ENCODE measurements at regions not wholly inside any gene's neighbourhood (a gene's known extent, or its start where the extent isn't known, plus 50 kb on each side); places are given as distances from the start of the nearest gene placed in this dataset.

GRCh38 chr13:62096652-62097051 lies 681.0 kb upstream of the PCDH20 start (continued):
- no peak for TF ChIP-seq CTCF (conservative IDR thresholded peaks at IDR 0.05; ENCODE audit: low read depth in 2 of 2)

GRCh38 chr13:62094932-62095331 lies 679.3 kb upstream of the PCDH20 start:
- H3K27ac ChIP-seq (ENCODE audit: low read depth) = no peak overlapping the region
- no peak overlapping the region for H3K4me3 Mint-ChIP-seq
- no peaks in the 10 kb centered on the region for H3K27me3 Mint-ChIP-seq (ENCODE audit: insufficient read depth, low read depth, poor library complexity)
- DNase-seq (ENCODE audit: low spot score) (no peak), ATAC-seq (no peak)
- H3K27ac Mint-ChIP-seq = no peak overlapping the region
- H3K4me1 Mint-ChIP-seq = no peaks in the 10 kb centered on the region
- H3K4me3 ChIP-seq = no peak overlapping the region
- H3K9me3 Mint-ChIP-seq = 0 out of 3 replicates have a peak, but pooled peaks cover 2% of the 10 kb centered on the region
- no peaks in the 10 kb centered on the region for H3K4me1 ChIP-seq (ENCODE audit: insufficient read depth)
- H3K36me3 ChIP-seq (ENCODE audit: insufficient read depth) = no peaks in the 10 kb centered on the region
- no peaks in the 10 kb centered on the region for H3F3A ChIP-seq (replicated peaks; ENCODE audit: low read depth)
- H4K20me1 ChIP-seq (replicated peaks; ENCODE audit: insufficient read depth) = no peaks in the 10 kb centered on the region
- H3K9me2 ChIP-seq (ENCODE audit: insufficient read depth) = peaks cover 5% of the 10 kb centered on the region; the same call in 1 of the 2 replicates
- no peaks in the 10 kb centered on the region for H3K79me2 ChIP-seq (replicated peaks; ENCODE audit: insufficient read depth)
- H3K36me3 Mint-ChIP-seq (ENCODE audit: low read depth) = no peaks in the 10 kb centered on the region
- no peaks in the 10 kb centered on the region for H3K27me3 ChIP-seq (ENCODE audit: insufficient read depth)
- no peak overlapping the region for H3K4me2 ChIP-seq
- H2AFZ ChIP-seq = no peak overlapping the region
- TF ChIP-seq REST (IDR thresholded peaks at IDR 0.05; ENCODE audit: unreplicated experiment) (no peak), JUNB (IDR thresholded peaks at IDR 0.05; ENCODE audit: unreplicated experiment) (no peak), EZH2phosphoT487 (IDR thresholded peaks at IDR 0.05; ENCODE audit: unreplicated experiment) (no peak), EZH2 (IDR thresholded peaks at IDR 0.05; ENCODE audit: low read depth, unreplicated experiment) (no peak), ZNF462 (CRISPR knock-in tag; IDR thresholded peaks at IDR 0.05) (no peak), CTCF (conservative IDR thresholded peaks at IDR 0.05; ENCODE audit: low read depth in 2 of 2) (no peak), POLR2AphosphoS5 (IDR thresholded peaks at IDR 0.05; ENCODE audit: low read depth) (no peak), ZNF114 (CRISPR knock-in tag; IDR thresholded peaks at IDR 0.05) (no peak), NANOG (IDR thresholded peaks at IDR 0.05; ENCODE audit: borderline replicate concordance) (no peak), ETS1 (IDR thresholded peaks at IDR 0.05) (no peak), CREB1 (CRISPR knock-in tag; IDR thresholded peaks at IDR 0.05; ENCODE audit: low read depth) (no peak)

Data from GM23338 (cell line).